ENCODE measurements at regions not wholly inside any gene's neighbourhood (a gene's known extent, or its start where the extent isn't known, plus 50 kb on each side); places are given as distances from the start of the nearest gene placed in this dataset.

- Histone ChIP-seq H3K4me1 (no peaks in the 10 kb centered on the region), H3K27me3 (no peaks in the 10 kb centered on the region), H3K27ac (no peak overlapping the region), H3K36me3 (ENCODE audit: low read depth, missing control alignments) (no peaks in the 10 kb centered on the region), H3K4me3 (no peak overlapping the region), H3K9me3 (no peaks in the 10 kb centered on the region)
- TF ChIP-seq POLR2A (IDR thresholded peaks at IDR 0.05) = no peak
- TF ChIP-seq CTCF (IDR thresholded peaks at IDR 0.05) = no peak
- intact Hi-C loops (cut with DNase I; ENCODE audit: low total_unique reads) = no loop called here
- DNase-seq = no peak
Measured at GRCh38 chr2:145644820-145645302, 1124.9 kb upstream of the ZEB2 start.

GRCh38 chr2:145638675-145639074, 1118.8 kb upstream of the ZEB2 start:
- DNase-seq = no peak
- no peak for TF ChIP-seq CTCF (IDR thresholded peaks at IDR 0.05)
- no peak for TF ChIP-seq POLR2A (IDR thresholded peaks at IDR 0.05)
- 77 to 86% methylated on average over 2 of the region's 2 CpGs for WGBS, 2 donors
- H3K27me3 ChIP-seq = no peaks in the 10 kb centered on the region
- no peak overlapping the region for H3K4me3 ChIP-seq
- no peaks in the 10 kb centered on the region for H3K4me1 ChIP-seq
- no peaks in the 10 kb centered on the region for H3K36me3 ChIP-seq (ENCODE audit: low read depth, missing control alignments)
- H3K27ac ChIP-seq = no peak overlapping the region
- no peaks in the 10 kb centered on the region for H3K9me3 ChIP-seq
- intact Hi-C loops (cut with DNase I; ENCODE audit: low total_unique reads) = no loop called here

GRCh38 chr2:145635706-145636427, 1115.9 kb upstream of the ZEB2 start:
- Histone ChIP-seq H3K4me3 (no peak overlapping the region), H3K27ac (no peak overlapping the region), H3K36me3 (ENCODE audit: low read depth, missing control alignments) (no peaks in the 10 kb centered on the region), H3K9me3 (no peaks in the 10 kb centered on the region), H3K4me1 (no peaks in the 10 kb centered on the region), H3K27me3 (no peaks in the 10 kb centered on the region)
- no peak for DNase-seq
- intact Hi-C loops (cut with DNase I; ENCODE audit: low total_unique reads) = no loop called here
- 97 to 98% methylated on average over 3 of the region's 3 CpGs for WGBS, 2 donors
- no peak for TF ChIP-seq CTCF (IDR thresholded peaks at IDR 0.05)
- TF ChIP-seq POLR2A (IDR thresholded peaks at IDR 0.05) = no peak

GRCh38 chr2:145631561-145631960, 1111.6 kb upstream of the ZEB2 start:
- TF ChIP-seq CTCF (IDR thresholded peaks at IDR 0.05) (no peak), POLR2A (IDR thresholded peaks at IDR 0.05) (no peak)
- Histone ChIP-seq H3K36me3 (ENCODE audit: low read depth, missing control alignments) (no peaks in the 10 kb centered on the region), H3K4me1 (no peaks in the 10 kb centered on the region), H3K9me3 (no peaks in the 10 kb centered on the region), H3K27me3 (no peaks in the 10 kb centered on the region), H3K4me3 (no peak overlapping the region), H3K27ac (no peak overlapping the region)
- no peak for DNase-seq
- 96 to 100% methylated on average over 1 of the region's 1 CpG for WGBS, 2 donors
- intact Hi-C loops (cut with DNase I; ENCODE audit: low total_unique reads) = no loop called here

- Histone ChIP-seq H3K4me1 (no peaks in the 10 kb centered on the region), H3K27ac (no peak overlapping the region), H3K27me3 (no peaks in the 10 kb centered on the region), H3K4me3 (no peak overlapping the region), H3K36me3 (ENCODE audit: low read depth, missing control alignments) (no peaks in the 10 kb centered on the region), H3K9me3 (no peaks in the 10 kb centered on the region)
- no peak for DNase-seq
- no peak for TF ChIP-seq CTCF (IDR thresholded peaks at IDR 0.05)
- TF ChIP-seq POLR2A (IDR thresholded peaks at IDR 0.05) = no peak
- intact Hi-C loops (cut with DNase I; ENCODE audit: low total_unique reads) = no loop called here
Measured at GRCh38 chr2:145626301-145626700, 1106.4 kb upstream of the ZEB2 start.

Measured in testis (tissue), 2 donors.